Thyroid gland (tissue), 4 donors: ENCODE measurements at regions not wholly inside any gene's neighbourhood (a gene's known extent, or its start where the extent isn't known, plus 50 kb on each side); places are given as distances from the start of the nearest gene placed in this dataset.

ENCODE experiments used
- CTCF ChIP-seq, 6 experiments: fragments of 200-600 bp in 3 of 6; fragments of 450-650 bp in 3 of 6; sonication (generic) in 3 of 6; IDR thresholded peaks; one replicate each; pipeline ENCODE4 v1.5.1; 2016 to 2019; ENCODE audit warnings: antibody characterized with exemption in 6 of 6, mild to moderate bottlenecking in 2 of 6, inconsistent platforms in 1 of 6, moderate library complexity in 1 of 6
- POLR2A ChIP-seq, 2 donors: fragments of 450-650 bp; IDR thresholded peaks; one replicate each; pipeline ENCODE4 v1.6.1; 2017; ENCODE audit warnings: antibody characterized with exemption in 2 of 2, mild to moderate bottlenecking in 2 of 2, moderate library complexity in 1 of 2

GRCh38 chr4:24720436-24720835 lies 74.9 kb upstream of the SOD3 start:
- TF ChIP-seq CTCF (IDR thresholded peaks at IDR 0.05): no peak
- TF ChIP-seq POLR2A (IDR thresholded peaks at IDR 0.05): no peak
